ENCODE measurements at regions not wholly inside any gene's neighbourhood (a gene's known extent, or its start where the extent isn't known, plus 50 kb on each side); places are given as distances from the start of the nearest gene placed in this dataset.

- peaks cover 33% of the 10 kb centered on the region for H3K9me3 ChIP-seq (replicated peaks)
- no peak for DNase-seq
- no peak for TF ChIP-seq CTCF (IDR thresholded peaks at IDR 0.05; ENCODE audit: borderline replicate concordance)
- H3K36me3 ChIP-seq, result no peaks in the 10 kb centered on the region
- no peak overlapping the region for H3K4me3 ChIP-seq
- intact Hi-C loops (cut with micrococcal nuclease), result no loop called here
- no peaks in the 10 kb centered on the region for H3K27me3 ChIP-seq (ENCODE audit: low read depth)
- H3K27ac ChIP-seq (replicated peaks), result no peak overlapping the region
- no peaks in the 10 kb centered on the region for H3K4me1 ChIP-seq
These were observed 607.4 kb upstream of the MIR17HG start for GRCh38 chr13:90740099-90740498.

GRCh38 chr13:90742381-90742780, 605.1 kb upstream of the MIR17HG start:
- no peak for TF ChIP-seq CTCF (IDR thresholded peaks at IDR 0.05; ENCODE audit: borderline replicate concordance)
- intact Hi-C loops (cut with micrococcal nuclease), result no loop called here
- DNase-seq, result no peak
- Histone ChIP-seq H3K27me3 (ENCODE audit: low read depth) (no peaks in the 10 kb centered on the region), H3K4me3 (no peak overlapping the region), H3K27ac (replicated peaks) (no peak overlapping the region), H3K4me1 (no peaks in the 10 kb centered on the region), H3K36me3 (no peaks in the 10 kb centered on the region), H3K9me3 (replicated peaks) (peaks cover 10% of the 10 kb centered on the region)

- no peak for TF ChIP-seq CTCF (IDR thresholded peaks at IDR 0.05; ENCODE audit: borderline replicate concordance)
- no peak for DNase-seq
- Histone ChIP-seq H3K4me1 (no peaks in the 10 kb centered on the region), H3K36me3 (no peaks in the 10 kb centered on the region), H3K4me3 (no peak overlapping the region), H3K9me3 (replicated peaks) (no peaks in the 10 kb centered on the region), H3K27ac (replicated peaks) (no peak overlapping the region), H3K27me3 (ENCODE audit: low read depth) (no peaks in the 10 kb centered on the region)
- intact Hi-C loops (cut with micrococcal nuclease), result no loop called here
These were observed 601.3 kb upstream of the MIR17HG start for GRCh38 chr13:90746230-90746629.

- Histone ChIP-seq H3K4me3 (no peak overlapping the region), H3K36me3 (no peaks in the 10 kb centered on the region), H3K27me3 (ENCODE audit: low read depth) (no peaks in the 10 kb centered on the region), H3K27ac (replicated peaks) (no peak overlapping the region), H3K4me1 (no peaks in the 10 kb centered on the region), H3K9me3 (replicated peaks) (no peaks in the 10 kb centered on the region)
- no peak for DNase-seq
- TF ChIP-seq CTCF (IDR thresholded peaks at IDR 0.05; ENCODE audit: borderline replicate concordance), result no peak
- intact Hi-C loops (cut with micrococcal nuclease), result no loop called here
These were observed 597.5 kb upstream of the MIR17HG start for GRCh38 chr13:90750021-90750420.

DNA sequence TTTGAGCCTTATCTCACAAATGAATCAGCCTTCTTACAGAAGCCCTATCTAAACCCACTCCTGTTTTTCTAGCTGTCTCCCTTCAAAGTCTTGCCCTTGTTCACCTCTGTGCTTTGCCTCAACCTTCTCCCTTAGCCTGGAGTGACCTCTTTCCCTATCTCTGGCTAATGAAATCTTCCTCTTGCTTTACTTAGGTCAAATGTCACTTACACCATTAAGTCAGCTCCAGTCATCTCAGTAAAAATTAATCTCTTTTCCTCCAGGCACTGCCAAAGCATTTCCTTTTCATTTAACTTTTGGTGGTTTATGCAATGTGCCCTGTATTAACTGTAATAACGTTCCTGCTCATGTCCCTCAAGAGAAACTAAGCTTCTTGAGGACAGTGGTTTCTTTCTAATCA, 596.5 kb upstream of the MIR17HG start:
- intact Hi-C loops (cut with micrococcal nuclease), result no loop called here
- Histone ChIP-seq H3K4me1 (no peaks in the 10 kb centered on the region), H3K4me3 (no peak overlapping the region), H3K9me3 (replicated peaks) (no peaks in the 10 kb centered on the region), H3K27ac (replicated peaks) (no peak overlapping the region), H3K36me3 (no peaks in the 10 kb centered on the region), H3K27me3 (ENCODE audit: low read depth) (no peaks in the 10 kb centered on the region)
- no peak for DNase-seq
- no peak for TF ChIP-seq CTCF (IDR thresholded peaks at IDR 0.05; ENCODE audit: borderline replicate concordance)

DNA sequence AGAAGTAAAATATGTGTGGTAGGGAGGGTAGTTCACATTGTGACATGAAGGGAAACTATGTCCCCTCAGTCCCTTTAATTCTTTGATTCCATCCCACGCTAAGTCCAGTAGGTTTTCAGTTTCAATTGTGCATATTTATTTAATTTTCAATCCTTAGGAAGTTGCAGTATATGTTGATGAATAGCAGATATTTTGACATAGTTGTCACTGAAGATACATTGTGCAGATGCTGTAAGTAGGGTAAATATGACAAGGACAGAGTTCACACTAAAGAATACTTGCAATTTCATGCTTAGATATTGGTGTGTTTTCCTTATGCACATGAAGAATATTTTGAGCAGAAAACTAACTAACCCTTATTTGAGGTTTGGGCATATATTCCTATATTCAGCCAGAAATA, 595.4 kb upstream of the MIR17HG start:
- intact Hi-C loops (cut with micrococcal nuclease), result no loop called here
- H3K27ac ChIP-seq (replicated peaks), result no peak overlapping the region
- H3K27me3 ChIP-seq (ENCODE audit: low read depth), result no peaks in the 10 kb centered on the region
- TF ChIP-seq CTCF (IDR thresholded peaks at IDR 0.05; ENCODE audit: borderline replicate concordance), result no peak
- H3K4me3 ChIP-seq, result no peak overlapping the region
- DNase-seq, result no peak
- H3K9me3 ChIP-seq (replicated peaks), result no peaks in the 10 kb centered on the region
- no peaks in the 10 kb centered on the region for H3K4me1 ChIP-seq
- no peaks in the 10 kb centered on the region for H3K36me3 ChIP-seq

Data from left ventricle myocardium inferior (tissue), 1 donor.